ENCODE measurements at regions not wholly inside any gene's neighbourhood (a gene's known extent, or its start where the extent isn't known, plus 50 kb on each side); places are given as distances from the start of the nearest gene placed in this dataset.
"Not testable (repeated sequence)": the region's sequence is repeated elsewhere in the genome, so short reads cannot be mapped to it uniquely, and the experiment has no call there.

DNA sequence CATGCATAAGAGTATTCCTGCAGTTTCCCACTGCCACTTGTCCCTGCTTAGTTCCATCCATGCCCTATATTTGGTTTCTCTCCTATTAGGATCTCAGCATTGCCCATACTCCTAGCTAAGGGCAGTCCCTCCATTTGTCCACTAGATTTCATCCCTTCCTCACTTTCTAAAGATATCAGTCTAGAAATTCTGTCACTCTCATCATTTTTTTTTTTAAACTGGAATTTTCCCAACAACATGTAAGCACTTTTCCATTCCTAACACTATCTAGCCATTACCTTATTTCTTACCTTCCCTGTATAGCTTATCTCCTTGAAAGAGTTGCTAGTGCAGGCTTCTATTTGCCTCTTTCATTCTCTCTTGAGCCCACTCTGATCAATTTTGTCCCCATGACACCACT lies 312.2 kb downstream of the BTBD3 start:
- intact Hi-C loops (cut with DNase I) = no loop called here
- TF ChIP-seq POLR2A (IDR thresholded peaks at IDR 0.05) = no peak
- TF ChIP-seq, protein P1, sequence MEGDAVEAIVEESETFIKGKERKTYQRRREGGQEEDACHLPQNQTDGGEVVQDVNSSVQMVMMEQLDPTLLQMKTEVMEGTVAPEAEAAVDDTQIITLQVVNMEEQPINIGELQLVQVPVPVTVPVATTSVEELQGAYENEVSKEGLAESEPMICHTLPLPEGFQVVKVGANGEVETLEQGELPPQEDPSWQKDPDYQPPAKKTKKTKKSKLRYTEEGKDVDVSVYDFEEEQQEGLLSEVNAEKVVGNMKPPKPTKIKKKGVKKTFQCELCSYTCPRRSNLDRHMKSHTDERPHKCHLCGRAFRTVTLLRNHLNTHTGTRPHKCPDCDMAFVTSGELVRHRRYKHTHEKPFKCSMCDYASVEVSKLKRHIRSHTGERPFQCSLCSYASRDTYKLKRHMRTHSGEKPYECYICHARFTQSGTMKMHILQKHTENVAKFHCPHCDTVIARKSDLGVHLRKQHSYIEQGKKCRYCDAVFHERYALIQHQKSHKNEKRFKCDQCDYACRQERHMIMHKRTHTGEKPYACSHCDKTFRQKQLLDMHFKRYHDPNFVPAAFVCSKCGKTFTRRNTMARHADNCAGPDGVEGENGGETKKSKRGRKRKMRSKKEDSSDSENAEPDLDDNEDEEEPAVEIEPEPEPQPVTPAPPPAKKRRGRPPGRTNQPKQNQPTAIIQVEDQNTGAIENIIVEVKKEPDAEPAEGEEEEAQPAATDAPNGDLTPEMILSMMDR (IDR thresholded peaks at IDR 0.05) = no peak
- Histone ChIP-seq H3K27me3 (no peaks in the 10 kb centered on the region), H3K9me3 (no peaks in the 10 kb centered on the region), H3K27ac (no peak overlapping the region), H3K36me3 (no peaks in the 10 kb centered on the region), H3K4me1 (no peaks in the 10 kb centered on the region), H3K4me3 (no peak overlapping the region)
- DNase-seq = no peak

DNA sequence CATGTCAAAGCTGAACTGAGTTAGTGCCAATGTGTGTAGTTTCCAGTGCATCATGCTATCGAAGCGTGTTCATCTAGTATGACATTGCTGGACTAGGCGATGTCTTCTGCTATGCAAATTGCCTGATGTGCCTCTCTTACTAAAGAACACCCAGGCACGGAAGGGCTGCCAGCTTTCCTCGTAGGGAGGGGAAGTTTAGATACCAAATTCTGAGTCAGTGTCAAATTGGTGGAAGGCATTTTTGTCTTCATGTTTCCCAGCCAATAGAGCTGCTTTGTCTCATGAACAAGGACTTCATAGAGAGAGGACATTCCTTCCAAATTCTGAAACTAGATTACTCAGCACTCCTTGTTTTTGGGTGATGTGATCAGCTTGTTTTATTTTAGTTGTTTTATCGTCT lies 320.1 kb downstream of the BTBD3 start:
- DNase-seq = no peak
- Histone ChIP-seq H3K4me3 (no peak overlapping the region), H3K36me3 (no peaks in the 10 kb centered on the region), H3K4me1 (no peaks in the 10 kb centered on the region), H3K27ac (no peak overlapping the region), H3K9me3 (no peaks in the 10 kb centered on the region), H3K27me3 (no peaks in the 10 kb centered on the region)
- TF ChIP-seq POLR2A (IDR thresholded peaks at IDR 0.05) = no peak
- TF ChIP-seq, protein P1 (IDR thresholded peaks at IDR 0.05) = no peak
- intact Hi-C loops (cut with DNase I) = no loop called here
- 40 to 53% methylated on average over 2 to 5 of the region's 6 CpGs for WGBS, 2 donors

DNA sequence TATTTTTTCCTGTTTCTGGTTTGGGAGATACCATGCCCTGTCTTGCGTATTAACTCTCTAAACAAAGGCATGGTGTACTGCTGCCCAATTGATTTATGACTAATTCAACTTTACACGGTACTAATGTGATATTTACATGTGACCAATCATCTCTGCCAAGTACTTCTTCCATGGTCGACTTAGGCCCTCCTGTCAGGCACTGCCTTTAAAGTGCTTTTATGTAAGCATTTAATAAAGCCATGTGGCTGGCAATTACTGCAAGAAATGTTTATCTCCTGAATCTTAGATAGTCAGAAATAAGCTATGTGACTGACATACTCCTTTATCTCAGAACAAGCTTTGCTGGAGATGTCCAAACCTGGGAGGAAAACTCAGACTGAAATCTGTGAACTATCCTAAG lies 323.4 kb downstream of the BTBD3 start:
- H3K27me3 ChIP-seq = no peaks in the 10 kb centered on the region
- H3K9me3 ChIP-seq = no peaks in the 10 kb centered on the region
- peaks cover 0 to 5% (median 0%) of the 10 kb centered on the region in 3 donors for H3K4me1 ChIP-seq
- H3K36me3 ChIP-seq = no peaks in the 10 kb centered on the region
- no peak for DNase-seq
- H3K4me3 ChIP-seq = no peak overlapping the region
- intact Hi-C loops (cut with DNase I) = no loop called here
- TF ChIP-seq POLR2A (IDR thresholded peaks at IDR 0.05) = no peak
- TF ChIP-seq, protein P1 (IDR thresholded peaks at IDR 0.05) = no peak
- 32 to 40% methylated on average over 3 of the region's 3 CpGs for WGBS, 2 donors
- H3K27ac ChIP-seq = no peak overlapping the region

DNA sequence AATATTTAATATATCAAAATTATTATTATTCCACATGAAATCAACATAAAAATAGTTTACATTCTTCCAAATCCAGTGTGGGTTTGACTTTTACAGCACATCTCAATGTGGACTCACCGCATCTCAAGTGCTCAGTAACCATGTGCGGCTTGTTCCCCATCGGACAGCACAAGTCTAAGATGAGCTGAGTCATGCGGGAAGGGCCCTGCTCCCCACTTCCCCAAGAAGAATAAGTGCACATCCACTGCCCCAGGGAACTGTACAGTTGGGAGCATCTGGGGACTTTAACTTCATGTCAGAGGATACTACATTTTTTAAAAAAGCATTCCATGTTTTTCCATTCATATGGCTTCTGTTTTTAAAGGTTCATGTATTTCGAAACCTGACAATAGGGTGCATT lies 325.6 kb downstream of the BTBD3 start:
- Histone ChIP-seq H3K27me3 (no peaks in the 10 kb centered on the region), H3K36me3 (no peaks in the 10 kb centered on the region), H3K4me1 (peaks cover 0 to 5% (median 0%) of the 10 kb centered on the region in 3 donors), H3K27ac (no peak overlapping the region), H3K9me3 (no peaks in the 10 kb centered on the region), H3K4me3 (no peak overlapping the region)
- no peak for TF ChIP-seq POLR2A (IDR thresholded peaks at IDR 0.05)
- TF ChIP-seq, protein P1 (IDR thresholded peaks at IDR 0.05) = no peak
- 85 to 94% methylated on average over 5 of the region's 5 CpGs for WGBS, 2 donors
- no peak for DNase-seq
- intact Hi-C loops (cut with DNase I) = no loop called here

DNA sequence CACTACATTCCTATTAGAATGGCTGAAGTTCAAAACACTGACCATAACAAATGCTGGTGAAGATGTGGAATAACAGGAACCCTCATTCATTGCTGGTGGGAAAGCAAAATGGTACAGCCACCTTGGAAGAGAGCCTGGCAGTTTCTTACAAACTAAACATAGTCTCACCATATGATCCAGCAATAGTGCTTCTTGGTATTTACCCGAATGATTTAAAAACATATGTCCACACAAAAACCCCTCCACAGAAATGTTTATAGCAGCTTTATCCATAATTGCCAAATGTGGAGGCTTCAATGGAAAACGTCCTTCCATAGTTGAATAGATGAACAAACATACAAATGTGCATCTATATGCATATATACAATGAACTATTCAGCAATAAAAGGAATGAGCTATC lies 330.8 kb downstream of the BTBD3 start:
- no peak overlapping the region for H3K4me3 ChIP-seq
- 60 to 75% methylated on average over 2 of the region's 2 CpGs for WGBS, 2 donors
- no peaks in the 10 kb centered on the region for H3K36me3 ChIP-seq
- H3K9me3 ChIP-seq = no peaks in the 10 kb centered on the region
- H3K27ac ChIP-seq = no peak overlapping the region
- H3K27me3 ChIP-seq = no peaks in the 10 kb centered on the region
- no peak for DNase-seq
- intact Hi-C loops (cut with DNase I) = no loop called here
- peaks cover 0 to 5% (median 0%) of the 10 kb centered on the region in 3 donors for H3K4me1 ChIP-seq
- TF ChIP-seq, protein P1 (IDR thresholded peaks at IDR 0.05) = no peak
- TF ChIP-seq POLR2A (IDR thresholded peaks at IDR 0.05) = no peak

DNA sequence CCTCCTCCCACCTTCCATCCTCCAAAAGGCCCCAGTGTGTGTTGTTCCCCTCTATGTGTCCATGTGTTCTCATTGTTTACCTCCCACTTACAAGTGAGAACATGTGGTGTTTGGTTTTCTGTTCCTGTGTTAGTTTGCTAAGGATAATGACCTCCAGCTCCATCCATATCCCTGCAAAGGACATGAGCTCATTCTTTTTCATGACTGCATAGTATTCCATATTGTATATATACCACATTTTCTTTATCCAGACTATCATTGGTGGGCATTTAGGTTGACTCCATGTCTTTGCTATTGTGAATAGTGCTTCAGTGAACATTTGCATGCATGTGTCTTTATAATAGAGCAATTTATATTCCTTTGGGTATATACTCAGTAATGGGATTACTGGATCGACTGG lies 333.0 kb downstream of the BTBD3 start:
- H3K9me3 ChIP-seq; H3K4me1 ChIP-seq; intact Hi-C loops (cut with DNase I); H3K27me3 ChIP-seq; H3K4me3 ChIP-seq; DNase-seq; H3K36me3 ChIP-seq; H3K27ac ChIP-seq: not testable (repeated sequence)
- WGBS, 2 donors = 60 to 86% methylated on average over 1 of the region's 1 CpG
